Gastrocnemius medialis (tissue), 4 donors: ENCODE measurements at regions not wholly inside any gene's neighbourhood (a gene's known extent, or its start where the extent isn't known, plus 50 kb on each side); places are given as distances from the start of the nearest gene placed in this dataset.

Source experiments
- ATAC-seq, 2 donors: fragments of 150-250 bp; one replicate each; pipeline ENCODE4 v1.9.1; 2016
- DNase-seq, 2 donors: peaks; one replicate each; pipeline ENCODE4 v3.0.0-alpha.2; 2019
- H3K27ac ChIP-seq, 4 donors: fragments of 200-600 bp; sonication (generic); 1 replicate in 1 of 4; 2 replicates in 3 of 4; pipeline ENCODE4 v1.5.1; 2016 to 2018; ENCODE audit warnings: mild to moderate bottlenecking in 2 of 4, moderate library complexity in 1 of 4
- H3K27me3 ChIP-seq, 3 donors: fragments of 200-600 bp; sonication (generic) in 2 of 3; 1 replicate in 1 of 3; 2 replicates in 2 of 3; pipeline versions ENCODE4 v1.5.1 to v1.6.0; 2016 to 2019; ENCODE audit warnings: mild to moderate bottlenecking in 1 of 3, moderate library complexity in 1 of 3
- H3K36me3 ChIP-seq, 2 donors: fragments of 200-600 bp; sonication (generic) in 1 of 2; one replicate each; pipeline ENCODE4 v1.5.1; 2017 to 2018
- H3K4me1 ChIP-seq, 2 donors: fragments of 200-600 bp; sonication (generic) in 1 of 2; one replicate each; pipeline ENCODE4 v1.5.1; 2016 to 2017; ENCODE audit warnings: mild to moderate bottlenecking in 2 of 2
- H3K4me3 ChIP-seq, 4 donors: fragments of 200-600 bp; sonication (generic) in 3 of 4; 1 replicate in 1 of 4; 2 replicates in 3 of 4; pipeline ENCODE4 v1.5.1; 2016 to 2019; ENCODE audit warnings: mild to moderate bottlenecking in 2 of 4
- H3K9me3 ChIP-seq, 3 donors: fragments of 200-600 bp; sonication (generic) in 2 of 3; 1 replicate in 1 of 3; 2 replicates in 2 of 3; pipeline ENCODE4 v1.5.1; 2016 to 2019
- POLR2A ChIP-seq, 2 donors: fragments of 450-650 bp; IDR thresholded peaks; one replicate each; pipeline ENCODE4 v1.6.1; 2017; ENCODE audit warnings: antibody characterized with exemption in 2 of 2, mild to moderate bottlenecking in 2 of 2, moderate library complexity in 2 of 2
- in situ Hi-C, 4 donors: fragments of 200-750 bp; cut with MboI; loops; one replicate each; pipeline versions ENCODE4 v1.15.0 to v1.8.0; 2017; ENCODE audit warnings: low sequenced_read_pairs in 4 of 4
- intact Hi-C: fragments of 100-400 bp; cut with DNase I; formaldehyde crosslinking; loops from one replicate; pipeline ENCODE4 v1.15.1; 2023; ENCODE audit warnings: low total_unique reads
- TF ChIP-seq, protein P1 (sequence below), 5 experiments: fragments of 450-650 bp in 3 of 5; fragments of 200-600 bp in 2 of 5; sonication (generic) in 2 of 5; IDR thresholded peaks in 4 of 5; conservative IDR thresholded peaks in 1 of 5; 1 replicate in 4 of 5; 2 replicates in 1 of 5; pipeline ENCODE4 v1.5.1; 2016 to 2019; ENCODE audit warnings: antibody characterized with exemption in 5 of 5, mild to moderate bottlenecking in 3 of 5, moderate library complexity in 3 of 5

- Histone ChIP-seq H3K4me1 (no peaks in the 10 kb centered on the region), H3K27me3 (no peaks in the 10 kb centered on the region), H3K4me3 (no peak overlapping the region), H3K9me3 (no peaks in the 10 kb centered on the region), H3K36me3 (no peaks in the 10 kb centered on the region), H3K27ac (no peak overlapping the region)
- no peak for DNase-seq
- ATAC-seq: no peak
- TF ChIP-seq, protein P1, sequence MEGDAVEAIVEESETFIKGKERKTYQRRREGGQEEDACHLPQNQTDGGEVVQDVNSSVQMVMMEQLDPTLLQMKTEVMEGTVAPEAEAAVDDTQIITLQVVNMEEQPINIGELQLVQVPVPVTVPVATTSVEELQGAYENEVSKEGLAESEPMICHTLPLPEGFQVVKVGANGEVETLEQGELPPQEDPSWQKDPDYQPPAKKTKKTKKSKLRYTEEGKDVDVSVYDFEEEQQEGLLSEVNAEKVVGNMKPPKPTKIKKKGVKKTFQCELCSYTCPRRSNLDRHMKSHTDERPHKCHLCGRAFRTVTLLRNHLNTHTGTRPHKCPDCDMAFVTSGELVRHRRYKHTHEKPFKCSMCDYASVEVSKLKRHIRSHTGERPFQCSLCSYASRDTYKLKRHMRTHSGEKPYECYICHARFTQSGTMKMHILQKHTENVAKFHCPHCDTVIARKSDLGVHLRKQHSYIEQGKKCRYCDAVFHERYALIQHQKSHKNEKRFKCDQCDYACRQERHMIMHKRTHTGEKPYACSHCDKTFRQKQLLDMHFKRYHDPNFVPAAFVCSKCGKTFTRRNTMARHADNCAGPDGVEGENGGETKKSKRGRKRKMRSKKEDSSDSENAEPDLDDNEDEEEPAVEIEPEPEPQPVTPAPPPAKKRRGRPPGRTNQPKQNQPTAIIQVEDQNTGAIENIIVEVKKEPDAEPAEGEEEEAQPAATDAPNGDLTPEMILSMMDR (IDR thresholded peaks at IDR 0.05 in 4 of 5, conservative IDR thresholded peaks at IDR 0.05 in 1 of 5): no peak
- TF ChIP-seq POLR2A (IDR thresholded peaks at IDR 0.05): no peak
- in situ Hi-C loops: no loop called here
- intact Hi-C loops: no loop called here
These were observed 1105.0 kb downstream of the PLA2G4A start for GRCh38 chr1:187933562-187934419.

DNA sequence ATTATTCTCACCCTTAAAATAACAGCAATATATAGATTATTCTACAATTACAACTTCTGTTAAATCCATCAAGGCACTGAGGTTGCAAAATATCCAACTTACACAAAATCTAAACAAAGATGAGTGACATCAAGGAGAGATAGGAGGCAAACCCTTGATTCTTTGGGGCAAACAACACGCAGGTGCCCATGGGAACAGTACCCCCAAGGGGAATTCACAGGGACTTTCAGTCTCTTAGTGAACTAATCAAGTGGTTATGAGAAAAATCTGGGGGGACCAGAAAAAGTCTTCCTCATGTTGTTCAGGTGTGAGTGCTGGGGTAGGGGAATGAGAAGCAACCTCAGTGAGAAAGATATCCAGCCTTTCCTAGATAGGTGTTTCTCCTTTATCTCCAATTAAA lies 1107.9 kb downstream of the PLA2G4A start:
- in situ Hi-C loops: no loop called here
- H3K9me3 ChIP-seq: no peaks in the 10 kb centered on the region
- no peaks in the 10 kb centered on the region for H3K4me1 ChIP-seq
- TF ChIP-seq, protein P1 (IDR thresholded peaks at IDR 0.05 in 4 of 5, conservative IDR thresholded peaks at IDR 0.05 in 1 of 5): no peak
- no peak for TF ChIP-seq POLR2A (IDR thresholded peaks at IDR 0.05)
- H3K36me3 ChIP-seq: no peaks in the 10 kb centered on the region
- no peak for ATAC-seq
- no peak for DNase-seq
- intact Hi-C loops: no loop called here
- no peak overlapping the region for H3K4me3 ChIP-seq
- H3K27ac ChIP-seq: no peak overlapping the region
- no peaks in the 10 kb centered on the region for H3K27me3 ChIP-seq

DNA sequence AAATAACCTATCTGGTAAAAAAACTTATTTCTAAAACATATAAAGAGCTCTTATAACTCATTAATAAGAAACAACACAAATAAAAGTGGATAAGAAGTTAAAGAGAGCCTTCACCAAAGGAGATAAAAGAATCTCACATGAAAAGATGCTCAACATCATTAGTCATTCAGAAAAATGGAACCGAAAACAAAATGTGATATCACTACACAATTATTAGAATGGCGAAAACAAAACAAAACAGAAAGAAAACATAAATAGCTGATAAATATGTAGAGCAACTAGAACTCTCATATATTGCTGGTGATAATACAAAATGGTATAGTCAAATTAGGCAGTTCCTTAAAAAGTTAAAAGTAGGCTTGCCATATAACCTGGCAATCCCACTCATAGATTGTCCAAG lies 1109.3 kb downstream of the PLA2G4A start:
- no peak for TF ChIP-seq POLR2A (IDR thresholded peaks at IDR 0.05)
- TF ChIP-seq, protein P1 (IDR thresholded peaks at IDR 0.05 in 4 of 5, conservative IDR thresholded peaks at IDR 0.05 in 1 of 5): no peak
- ATAC-seq (no peak), DNase-seq (no peak)
- Histone ChIP-seq H3K4me1 (no peaks in the 10 kb centered on the region), H3K4me3 (no peak overlapping the region), H3K27ac (no peak overlapping the region), H3K9me3 (no peaks in the 10 kb centered on the region), H3K36me3 (no peaks in the 10 kb centered on the region), H3K27me3 (no peaks in the 10 kb centered on the region)
- in situ Hi-C loops (no loop called here), intact Hi-C loops (no loop called here)

GRCh38 chr1:187942986-187943385 lies 1114.2 kb downstream of the PLA2G4A start:
- Histone ChIP-seq H3K36me3 (no peaks in the 10 kb centered on the region), H3K9me3 (no peaks in the 10 kb centered on the region), H3K4me3 (no peak overlapping the region), H3K4me1 (no peaks in the 10 kb centered on the region), H3K27me3 (no peaks in the 10 kb centered on the region), H3K27ac (no peak overlapping the region)
- ATAC-seq (no peak), DNase-seq (no peak)
- TF ChIP-seq, protein P1 (IDR thresholded peaks at IDR 0.05 in 4 of 5, conservative IDR thresholded peaks at IDR 0.05 in 1 of 5): no peak
- no peak for TF ChIP-seq POLR2A (IDR thresholded peaks at IDR 0.05)
- in situ Hi-C loops (no loop called here), intact Hi-C loops (no loop called here)
